Endothelial cell of umbilical vein (primary cell): ENCODE measurements at regions not wholly inside any gene's neighbourhood (a gene's known extent, or its start where the extent isn't known, plus 50 kb on each side); places are given as distances from the start of the nearest gene placed in this dataset.

Experiments used
- BruUV-seq: library from RNA; stranded (reverse); fragments of 400-500 nt; replicated peaks from 2 replicates; lab custom pipeline; 2021; lab: Mats Ljungman, UMichigan
- CTCF ChIA-PET: fragments of 300-600, 350-600 bp; sonication (Branson Sonifier 250); formaldehyde crosslinking; loops from one replicate; lab custom pipeline; 2021; ENCODE audit warnings: antibody characterized with exemption, inconsistent platforms; lab: Charles Lee
- POLR2A ChIA-PET: fragments of 300-600, 350-600 bp; sonication (Branson Sonifier 250); formaldehyde crosslinking; loops from one replicate; lab custom pipeline; 2021; ENCODE audit warnings: antibody characterized with exemption, inconsistent platforms; lab: Charles Lee
- DNase-seq: peaks from one replicate; pipeline ENCODE4 v3.0.0-alpha.2; 2011; ENCODE audit warnings: low read depth, low spot score
- FAIRE-seq: peaks from 2 replicates; lab custom pipeline; 2011; peaks lifted over from hg19 to GRCh38; lab: Jason Lieb, UNC
- H2AFZ ChIP-seq: 2 replicates; pipeline ENCODE4 v1.6.0; 2012; ENCODE audit warnings: low read depth, low read length, control low read depth, inconsistent platforms
- H3K27ac ChIP-seq: 2 replicates; pipeline ENCODE4 v1.5.1; 2011; ENCODE audit warnings: low read depth, mild to moderate bottlenecking, control low read depth, low read length, moderate library complexity; ENCODE audit not compliant: insufficient read depth
- H3K27me3 ChIP-seq, 2 experiments: 2 replicates each; pipeline versions ENCODE4 v1.6.0 to v1.6.1; 2011; ENCODE audit warnings: low read length in 2 of 2, mixed read lengths in 1 of 2; ENCODE audit not compliant: control insufficient read depth in 2 of 2, insufficient read depth in 2 of 2
- H3K36me3 ChIP-seq, 2 experiments: 2 replicates in 1 of 2; 3 replicates in 1 of 2; pipeline ENCODE4 v1.5.1; 2011; ENCODE audit warnings: low read length in 2 of 2, mild to moderate bottlenecking in 1 of 2, moderate library complexity in 1 of 2; ENCODE audit not compliant: control insufficient read depth in 2 of 2, insufficient read depth in 2 of 2; ENCODE audit errors: extremely low read depth in 1 of 2
- H3K4me1 ChIP-seq: 3 replicates; pipeline ENCODE4 v1.5.1; 2011; ENCODE audit warnings: mild to moderate bottlenecking, low read length; ENCODE audit not compliant: control insufficient read depth, insufficient read depth; ENCODE audit errors: extremely low read depth
- H3K4me2 ChIP-seq: 2 replicates; pipeline ENCODE4 v1.6.1; 2011; ENCODE audit warnings: low read length, control low read depth, mixed read lengths; ENCODE audit not compliant: insufficient read depth
- H3K4me3 ChIP-seq, 3 experiments: fragments of 200-600 bp in 1 of 3; sonication (generic), shearing (Covaris generic) in 1 of 3; replicated peaks in 1 of 3; 2 replicates each; pipeline ENCODE4 v1.5.1; 2011 to 2016; ENCODE audit warnings: control low read depth in 3 of 3, low read length in 3 of 3, mild to moderate bottlenecking in 2 of 3, inconsistent platforms in 1 of 3, low read depth in 1 of 3, moderate library complexity in 1 of 3; ENCODE audit not compliant: insufficient read depth in 1 of 3
- H3K79me2 ChIP-seq: 2 replicates; pipeline ENCODE4 v1.6.0; 2012; ENCODE audit warnings: low read length, inconsistent platforms; ENCODE audit not compliant: control insufficient read depth, insufficient read depth
- H3K9ac ChIP-seq: replicated peaks from 2 replicates; pipeline ENCODE3; 2011; ENCODE audit warnings: low read length, control low read depth; ENCODE audit not compliant: insufficient read depth; ENCODE audit errors: extremely low read depth
- H3K9me1 ChIP-seq: replicated peaks from 3 replicates; pipeline ENCODE4 v1.6.0; 2011; ENCODE audit warnings: mild to moderate bottlenecking, low read length; ENCODE audit not compliant: control insufficient read depth, insufficient read depth; ENCODE audit errors: extremely low read depth
- H3K9me3 ChIP-seq: replicated peaks from 2 replicates; pipeline ENCODE4 v1.5.1; 2012; ENCODE audit warnings: low read length, inconsistent platforms; ENCODE audit not compliant: control insufficient read depth, insufficient read depth
- H4K20me1 ChIP-seq: replicated peaks from 2 replicates; pipeline ENCODE3; 2011; ENCODE audit warnings: mild to moderate bottlenecking, low read length; ENCODE audit not compliant: control insufficient read depth, insufficient read depth; ENCODE audit errors: extremely low read depth
- CTCF ChIP-seq, 2 donors: IDR thresholded peaks; 1 replicate in 1 of 2; 2 replicates in 1 of 2; pipeline ENCODE4 v1.5.1; 2011; ENCODE audit warnings: low read length in 2 of 2, mild to moderate bottlenecking in 2 of 2, moderate library complexity in 2 of 2, control low read depth in 1 of 2, inconsistent platforms in 1 of 2, low read depth in 1 of 2; ENCODE audit not compliant: insufficient read depth in 1 of 2; ENCODE audit errors: extremely low read depth in 1 of 2
- EZH2 ChIP-seq: IDR thresholded peaks from 2 replicates; pipeline ENCODE4 v1.6.1; 2012; ENCODE audit warnings: borderline replicate concordance, low read depth, mild to moderate bottlenecking, moderate library complexity, low read length, inconsistent platforms; ENCODE audit not compliant: severe bottlenecking
- FOS ChIP-seq: IDR thresholded peaks from 2 replicates; pipeline ENCODE4 v1.6.1; 2011; ENCODE audit warnings: mild to moderate bottlenecking, low read length, moderate library complexity, borderline replicate concordance; ENCODE audit not compliant: insufficient read depth
- GATA2 ChIP-seq: IDR thresholded peaks from 2 replicates; pipeline ENCODE4 v1.7.0; 2011; ENCODE audit warnings: low read depth, mild to moderate bottlenecking, moderate library complexity, mixed read lengths, low read length; ENCODE audit not compliant: insufficient read length, insufficient read depth
- JUN ChIP-seq: IDR thresholded peaks from 2 replicates; pipeline ENCODE4 v1.6.1; 2011; ENCODE audit warnings: borderline replicate concordance, low read depth; ENCODE audit not compliant: insufficient read length, insufficient read depth
- MAX ChIP-seq: IDR thresholded peaks from 2 replicates; pipeline ENCODE4 v1.6.1; 2011; ENCODE audit not compliant: insufficient read depth, insufficient read length
- MYC ChIP-seq: IDR thresholded peaks from one replicate; pipeline ENCODE4 v1.6.1; 2011; ENCODE audit warnings: mild to moderate bottlenecking, low read depth, low read length
- POLR2A ChIP-seq: IDR thresholded peaks from 2 replicates; pipeline ENCODE4 v1.6.1; 2012; ENCODE audit warnings: low read depth, mild to moderate bottlenecking, control low read depth, low read length
- POLR2AphosphoS5 ChIP-seq: IDR thresholded peaks from 2 replicates; pipeline ENCODE4 v1.6.1; 2012; ENCODE audit warnings: low read depth, mild to moderate bottlenecking, control low read depth, low read length, moderate library complexity; ENCODE audit not compliant: insufficient read depth
- dilution Hi-C: fragments of 300-500 bp; cut with MboI; formaldehyde crosslinking; loops from one replicate; pipeline ENCODE4 v1.15.0; 2019; ENCODE audit warnings: low sequenced_read_pairs; ENCODE audit not compliant: extremely low pct_ligation_motif_present
- intact Hi-C: fragments of 100-400 bp; cut with micrococcal nuclease; formaldehyde crosslinking; loops from one replicate; pipeline ENCODE4 v1.10.0; 2022

DNA sequence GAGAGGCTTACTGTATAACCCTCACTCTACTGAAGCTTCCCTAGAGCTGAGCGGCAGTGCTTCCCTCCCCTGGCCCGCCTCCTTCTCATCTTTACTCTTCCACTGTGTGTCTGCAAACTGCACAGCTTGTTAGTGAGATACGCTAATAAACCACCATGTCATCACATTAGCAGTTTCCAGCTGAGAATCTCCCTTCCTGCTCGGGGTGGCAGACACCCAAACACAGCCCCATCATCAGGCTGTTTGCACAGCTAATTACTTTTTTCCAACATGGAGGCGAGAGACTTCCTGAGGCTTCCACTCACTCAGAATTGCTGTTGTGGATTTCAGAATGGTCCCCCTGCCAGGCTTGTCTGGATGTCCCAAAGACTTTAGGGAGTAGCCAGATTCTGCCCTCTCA, 444.9 kb upstream of the SULF2 start:
- POLR2A ChIA-PET, result no interaction called here

GRCh38 chr20:48227381-48227780, 442.1 kb upstream of the SULF2 start:
- no peak for FAIRE-seq
- no peak overlapping the region for H3K4me2 ChIP-seq
- H3K4me1 ChIP-seq, result no peaks in the 10 kb centered on the region
- H3K27me3 ChIP-seq, result no peaks in the 10 kb centered on the region
- H4K20me1 ChIP-seq, result no peaks in the 10 kb centered on the region
- dilution Hi-C loops, result no loop called here
- H3K79me2 ChIP-seq, result no peaks in the 10 kb centered on the region
- intact Hi-C loops, result no loop called here
- no peak for DNase-seq
- BruUV-seq, result no TSS peak
- H3K9me3 ChIP-seq, result no peaks in the 10 kb centered on the region
- H3K36me3 ChIP-seq, result no peaks in the 10 kb centered on the region
- H3K27ac ChIP-seq, result no peak overlapping the region
- CTCF ChIA-PET, result interaction anchor here (1.1 to 1.2 kb wide), 2 partner anchors 10 to 373 kb away, joined by 3 to 4 read pairs; no protein-coding TSS in a partner anchor
- H3K9me1 ChIP-seq, result no peaks in the 10 kb centered on the region
- H3K4me3 ChIP-seq, result no peak overlapping the region
- POLR2A ChIA-PET, result no interaction called here
- no peak overlapping the region for H2AFZ ChIP-seq
- TF ChIP-seq EZH2 (no peak), MYC (no peak), POLR2A (no peak), POLR2AphosphoS5 (no peak), GATA2 (no peak), FOS (no peak), JUN (no peak), CTCF (IDR thresholded peaks at IDR 0.05; ENCODE audit: extremely low read depth in 1 of 2, insufficient read depth in 1 of 2, low read depth in 1 of 2, low read length in 2 of 2) (no peak), MAX (no peak)
- no peak overlapping the region for H3K9ac ChIP-seq

More for the DNA sequence above, 444.9 kb upstream of the SULF2 start:
- H3K9me1 ChIP-seq, result no peaks in the 10 kb centered on the region
- TF ChIP-seq FOS, result no peak
- no peak for TF ChIP-seq POLR2A
- no peak for TF ChIP-seq CTCF (IDR thresholded peaks at IDR 0.05; ENCODE audit: extremely low read depth in 1 of 2, insufficient read depth in 1 of 2, low read depth in 1 of 2, low read length in 2 of 2)
- intact Hi-C loops (no loop called here), dilution Hi-C loops (no loop called here)
- no peaks in the 10 kb centered on the region for H3K9me3 ChIP-seq
- H3K9ac ChIP-seq, result no peak overlapping the region
- H2AFZ ChIP-seq, result no peak overlapping the region
- H3K79me2 ChIP-seq, result no peaks in the 10 kb centered on the region
- no peaks in the 10 kb centered on the region for H3K36me3 ChIP-seq
- CTCF ChIA-PET, result no interaction called here
- no peaks in the 10 kb centered on the region for H3K4me1 ChIP-seq
- FAIRE-seq, result no peak
- no TSS peak for BruUV-seq
- no peak overlapping the region for H3K4me2 ChIP-seq
- no peaks in the 10 kb centered on the region for H3K27me3 ChIP-seq
- no peak for DNase-seq
- H3K4me3 ChIP-seq, result no peak overlapping the region
- no peak overlapping the region for H3K27ac ChIP-seq
- H4K20me1 ChIP-seq, result no peaks in the 10 kb centered on the region
